HCT116 (cell line): ENCODE measurements at regions not wholly inside any gene's neighbourhood (a gene's known extent, or its start where the extent isn't known, plus 50 kb on each side); places are given as distances from the start of the nearest gene placed in this dataset.

ENCODE experiments used
- ATAC-seq: fragments of 200-7000 bp; cut with Tn5 transposase; 2 replicates; pipeline ENCODE4 v1.9.1; 2020; ENCODE audit warnings: mild to moderate bottlenecking, moderate library complexity
- BruUV-seq: library from RNA; stranded (reverse); fragments of 400-500 nt; replicated peaks from 2 replicates; lab custom pipeline; 2021; lab: Mats Ljungman, UMichigan
- CTCF ChIA-PET: fragments of 300-600 bp; sonication (Branson Sonifier 250); formaldehyde crosslinking; loops from one replicate; lab custom pipeline; 2021; ENCODE audit warnings: antibody characterized with exemption; lab: Charles Lee
- POLR2A ChIA-PET: fragments of 300-600, 350-600 bp; sonication (Branson Sonifier 250); formaldehyde crosslinking; loops from one replicate; lab custom pipeline; 2021; ENCODE audit warnings: antibody characterized with exemption; lab: Charles Lee
- RAD21 ChIA-PET, 2 experiments: fragments of 300-600 bp; sonication (Branson Sonifier 250); formaldehyde crosslinking; loops; one replicate each; lab custom pipeline; 2023; ENCODE audit warnings: low total read pairs in 2 of 2; ENCODE audit not compliant: uncharacterized antibody in 2 of 2, unreplicated experiment in 2 of 2, low non-redundant PET in 1 of 2; lab: Charles Lee
- DNase-seq: peaks from one replicate; pipeline ENCODE4 v3.0.0-alpha.2; 2010; ENCODE audit warnings: low read depth, low spot score
- H2AFZ ChIP-seq: fragments of 200-600 bp; shearing (Covaris generic), sonication (generic); 2 replicates; pipeline ENCODE4 v1.6.1; 2017; ENCODE audit warnings: low read depth, mixed run types, mixed read lengths, antibody characterized with exemption, low read length; ENCODE audit not compliant: poor library complexity, severe bottlenecking
- H3K27ac ChIP-seq: 2 replicates; pipeline ENCODE4 v1.5.1; 2012; ENCODE audit warnings: low read depth, low read length
- H3K27me3 ChIP-seq: fragments of 200-600 bp; sonication (generic); 2 replicates; pipeline ENCODE4 v1.6.1; 2016; ENCODE audit warnings: mixed run types, low read length, mixed read lengths; ENCODE audit not compliant: insufficient read depth
- H3K36me3 ChIP-seq, 2 experiments: fragments of 200-500 bp in 1 of 2; fragments of 200-600 bp in 1 of 2; sonication (Bioruptor generic) in 1 of 2; sonication (generic) in 1 of 2; 2 replicates each; pipeline versions ENCODE4 v1.5.1 to v1.6.1; 2014 to 2016; ENCODE audit warnings: low read length in 2 of 2, inconsistent platforms in 1 of 2, mixed read lengths in 1 of 2, mixed run types in 1 of 2; ENCODE audit not compliant: insufficient read depth in 2 of 2, control insufficient read depth in 1 of 2
- H3K4me1 ChIP-seq, 2 experiments: fragments of 200-600 bp in 1 of 2; sonication (generic) in 1 of 2; 2 replicates each; pipeline versions ENCODE4 v1.5.1 to v1.6.1; 2012 to 2017; ENCODE audit warnings: low read length in 2 of 2, inconsistent platforms in 1 of 2, mild to moderate bottlenecking in 1 of 2, mixed read lengths in 1 of 2, mixed run types in 1 of 2, moderate library complexity in 1 of 2; ENCODE audit not compliant: insufficient read depth in 2 of 2, control insufficient read depth in 1 of 2
- H3K4me2 ChIP-seq: fragments of 200-600 bp; sonication (generic); 2 replicates; pipeline ENCODE4 v1.6.1; 2017; ENCODE audit warnings: mixed run types, low read length, mixed read lengths
- H3K4me3 ChIP-seq, 2 experiments: fragments of 200-600 bp in 1 of 2; sonication (generic) in 1 of 2; replicated peaks in 1 of 2; 2 replicates each; pipeline ENCODE4 v1.5.1; 2011 to 2016; ENCODE audit warnings: low read length in 2 of 2, control low read depth in 1 of 2, low read depth in 1 of 2, mild to moderate bottlenecking in 1 of 2, mixed read lengths in 1 of 2, mixed run types in 1 of 2
- H3K79me2 ChIP-seq: fragments of 200-600 bp; sonication (generic); 2 replicates; pipeline ENCODE4 v1.6.1; 2017; ENCODE audit warnings: mild to moderate bottlenecking, mixed run types, low read length, moderate library complexity, mixed read lengths; ENCODE audit not compliant: insufficient read depth
- H3K9ac ChIP-seq: fragments of 200-600 bp; sonication (generic); 2 replicates; pipeline ENCODE4 v1.6.1; 2016; ENCODE audit warnings: low read length, mixed read lengths
- H3K9me2 ChIP-seq: fragments of 200-600 bp; sonication (generic), shearing (Covaris generic); 2 replicates; pipeline ENCODE4 v1.6.1; 2017; ENCODE audit warnings: mixed run types, mild to moderate bottlenecking, moderate library complexity; ENCODE audit not compliant: insufficient read depth
- H3K9me3 ChIP-seq, 2 experiments: fragments of 200-500 bp in 1 of 2; fragments of 200-600 bp in 1 of 2; sonication (Bioruptor generic) in 1 of 2; sonication (generic) in 1 of 2; 2 replicates each; pipeline ENCODE4 v1.6.1; 2014 to 2017; ENCODE audit warnings: low read length in 2 of 2, mixed read lengths in 2 of 2, inconsistent platforms in 1 of 2, low read depth in 1 of 2, mild to moderate bottlenecking in 1 of 2, mixed run types in 1 of 2, moderate library complexity in 1 of 2; ENCODE audit not compliant: control insufficient read depth in 1 of 2, insufficient read depth in 1 of 2
- H4K20me1 ChIP-seq: fragments of 200-600 bp; sonication (generic), shearing (Covaris generic); 2 replicates; pipeline ENCODE4 v1.6.1; 2017; ENCODE audit warnings: mixed run types, mild to moderate bottlenecking, moderate library complexity; ENCODE audit not compliant: insufficient read depth
- ATF3 ChIP-seq: IDR thresholded peaks from 2 replicates; pipeline ENCODE4 v1.6.1; 2012
- CBX3 ChIP-seq: IDR thresholded peaks from 2 replicates; pipeline ENCODE4 v1.6.1; 2012; ENCODE audit warnings: low read depth
- CEBPB ChIP-seq: IDR thresholded peaks from 2 replicates; pipeline ENCODE4 v1.6.1; 2012; ENCODE audit warnings: low read depth
- EGR1 ChIP-seq: IDR thresholded peaks from 2 replicates; pipeline ENCODE4 v1.6.1; 2012; ENCODE audit warnings: low read depth
- ELF1 ChIP-seq: IDR thresholded peaks from 2 replicates; pipeline ENCODE4 v1.6.1; 2012; ENCODE audit warnings: low read depth, borderline replicate concordance
- EZH2 ChIP-seq: fragments of 200-600 bp; sonication (generic); IDR thresholded peaks from 2 replicates; pipeline ENCODE4 v1.6.1; 2017; ENCODE audit warnings: antibody characterized with exemption, mixed run types
- EZH2phosphoT487 ChIP-seq: fragments of 200-600 bp; IDR thresholded peaks from 2 replicates; pipeline ENCODE4 v1.6.1; 2018; ENCODE audit warnings: antibody characterized with exemption, borderline replicate concordance
- FOSL1 ChIP-seq: IDR thresholded peaks from 2 replicates; pipeline ENCODE4 v1.6.1; 2012; ENCODE audit warnings: low read depth
- JUND ChIP-seq: IDR thresholded peaks from 2 replicates; pipeline ENCODE4 v1.6.1; 2012
- MAX ChIP-seq: IDR thresholded peaks from 2 replicates; pipeline ENCODE4 v1.6.1; 2012
- POLR2A ChIP-seq: IDR thresholded peaks from 2 replicates; pipeline ENCODE4 v1.7.0; 2011; ENCODE audit warnings: borderline replicate concordance; ENCODE audit not compliant: insufficient read depth, insufficient read length; ENCODE audit errors: extremely low read depth
- REST ChIP-seq: IDR thresholded peaks from 2 replicates; pipeline ENCODE4 v1.6.1; 2012; ENCODE audit warnings: low read depth
- SIN3A ChIP-seq: IDR thresholded peaks from 2 replicates; pipeline ENCODE4 v1.6.1; 2012; ENCODE audit warnings: low read depth
- SP1 ChIP-seq: IDR thresholded peaks from 2 replicates; pipeline ENCODE4 v1.6.1; 2012; ENCODE audit warnings: low read depth
- SRF ChIP-seq: IDR thresholded peaks from 2 replicates; pipeline ENCODE4 v1.6.1; 2012; ENCODE audit warnings: low read depth
- TCF7L2 ChIP-seq: IDR thresholded peaks from 2 replicates; pipeline ENCODE4 v1.7.0; 2011; ENCODE audit warnings: borderline replicate concordance, inconsistent platforms; ENCODE audit not compliant: insufficient read depth, insufficient read length; ENCODE audit errors: extremely low read depth
- YY1 ChIP-seq: IDR thresholded peaks from 2 replicates; pipeline ENCODE4 v1.6.1; 2011; ENCODE audit warnings: low read length, low read depth, moderate library complexity, mild to moderate bottlenecking; ENCODE audit not compliant: insufficient replicate concordance; ENCODE audit errors: extremely low read depth
- ZBTB33 ChIP-seq: IDR thresholded peaks from 2 replicates; pipeline ENCODE4 v1.6.1; 2011; ENCODE audit warnings: mild to moderate bottlenecking, low read length, moderate library complexity; ENCODE audit not compliant: insufficient replicate concordance; ENCODE audit errors: extremely low read depth
- ZNF274 ChIP-seq: fragments of 200-500 bp; sonication (Bioruptor generic); IDR thresholded peaks from 2 replicates; pipeline ENCODE4 v1.6.1; 2014; ENCODE audit warnings: mild to moderate bottlenecking, low read depth, low read length, inconsistent platforms
- intact Hi-C: fragments of 100-400 bp; cut with micrococcal nuclease; formaldehyde crosslinking; loops from 2 replicates; pipeline ENCODE4 v1.10.0; 2022
- TF ChIP-seq, protein P1 (sequence below), 3 experiments: fragments of 200-600 bp in 1 of 3; sonication (generic) in 1 of 3; IDR thresholded peaks in 2 of 3; conservative IDR thresholded peaks in 1 of 3; 2 replicates each; pipeline ENCODE4 v1.5.1; 2012 to 2017; ENCODE audit warnings: low read depth in 2 of 3, low read length in 2 of 3, antibody characterized with exemption in 1 of 3, borderline replicate concordance in 1 of 3, control low read depth in 1 of 3, mild to moderate bottlenecking in 1 of 3, mixed read lengths in 1 of 3, mixed run types in 1 of 3, moderate library complexity in 1 of 3; ENCODE audit not compliant: insufficient read depth in 1 of 3

GRCh38 chr6:50970908-50971307 lies 152.2 kb downstream of the TFAP2B start:
- ChIA-PET POLR2A (no interaction called here), CTCF (no interaction called here), RAD21 (no interaction called here)
- no peaks in the 10 kb centered on the region for H3K27me3 ChIP-seq
- no peak overlapping the region for H3K27ac ChIP-seq
- ATAC-seq (no peak), DNase-seq (no peak)
- TF ChIP-seq ZBTB33 (no peak), SP1 (no peak), REST (no peak), TCF7L2 (no peak), POLR2A (no peak), SRF (no peak), SIN3A (no peak), JUND (no peak), YY1 (no peak), ZNF274 (no peak), FOSL1 (no peak), CEBPB (no peak), EZH2phosphoT487 (no peak), ATF3 (no peak), EZH2 (no peak), CBX3 (no peak), EGR1 (no peak), MAX (no peak), ELF1 (no peak)
- TF ChIP-seq, protein P1, sequence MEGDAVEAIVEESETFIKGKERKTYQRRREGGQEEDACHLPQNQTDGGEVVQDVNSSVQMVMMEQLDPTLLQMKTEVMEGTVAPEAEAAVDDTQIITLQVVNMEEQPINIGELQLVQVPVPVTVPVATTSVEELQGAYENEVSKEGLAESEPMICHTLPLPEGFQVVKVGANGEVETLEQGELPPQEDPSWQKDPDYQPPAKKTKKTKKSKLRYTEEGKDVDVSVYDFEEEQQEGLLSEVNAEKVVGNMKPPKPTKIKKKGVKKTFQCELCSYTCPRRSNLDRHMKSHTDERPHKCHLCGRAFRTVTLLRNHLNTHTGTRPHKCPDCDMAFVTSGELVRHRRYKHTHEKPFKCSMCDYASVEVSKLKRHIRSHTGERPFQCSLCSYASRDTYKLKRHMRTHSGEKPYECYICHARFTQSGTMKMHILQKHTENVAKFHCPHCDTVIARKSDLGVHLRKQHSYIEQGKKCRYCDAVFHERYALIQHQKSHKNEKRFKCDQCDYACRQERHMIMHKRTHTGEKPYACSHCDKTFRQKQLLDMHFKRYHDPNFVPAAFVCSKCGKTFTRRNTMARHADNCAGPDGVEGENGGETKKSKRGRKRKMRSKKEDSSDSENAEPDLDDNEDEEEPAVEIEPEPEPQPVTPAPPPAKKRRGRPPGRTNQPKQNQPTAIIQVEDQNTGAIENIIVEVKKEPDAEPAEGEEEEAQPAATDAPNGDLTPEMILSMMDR (IDR thresholded peaks at IDR 0.05 in 2 of 3, conservative IDR thresholded peaks at IDR 0.05 in 1 of 3; ENCODE audit: borderline replicate concordance in 1 of 3, insufficient read depth in 1 of 3, low read depth in 2 of 3, low read length in 2 of 3), result no peak
- no peak overlapping the region for H2AFZ ChIP-seq
- H3K9ac ChIP-seq, result no peak overlapping the region
- H3K9me3 ChIP-seq, result peaks cover 0 to 16% of the 10 kb centered on the region in 2 experiments; a peak in 3 of 4 replicates
- H3K4me2 ChIP-seq, result no peak overlapping the region
- no peaks in the 10 kb centered on the region for H3K9me2 ChIP-seq
- no peaks in the 10 kb centered on the region for H3K79me2 ChIP-seq
- intact Hi-C loops, result no loop called here
- no peaks in the 10 kb centered on the region for H4K20me1 ChIP-seq
- no TSS peak for BruUV-seq
- no peaks in the 10 kb centered on the region for H3K36me3 ChIP-seq
- H3K4me1 ChIP-seq, result no peaks in the 10 kb centered on the region
- H3K4me3 ChIP-seq, result no peak overlapping the region
